ENCODE measurements at regions not wholly inside any gene's neighbourhood (a gene's known extent, or its start where the extent isn't known, plus 50 kb on each side); places are given as distances from the start of the nearest gene placed in this dataset.

- Histone ChIP-seq H3K36me3 (ENCODE audit: control insufficient read depth, insufficient read depth, low read length) (no peaks in the 10 kb centered on the region), H3K79me1 (ENCODE audit: low read depth in 1 of 2, low read length in 2 of 2) (no peaks in the 10 kb centered on the region), H2BK20ac (ENCODE audit: low read depth, low read length) (no peak overlapping the region), H4K20me1 (ENCODE audit: insufficient read depth, low read length) (no peaks in the 10 kb centered on the region), H3K14ac (replicated peaks; ENCODE audit: low read depth, low read length) (no peak overlapping the region), H3K9ac (ENCODE audit: low read depth, low read length) (no peak overlapping the region), H3K27me3 (ENCODE audit: control insufficient read depth, insufficient read depth, low read length) (no peaks in the 10 kb centered on the region; the same call in 1 of the 2 replicates), H2AK9ac (replicated peaks; ENCODE audit: low read depth, low read length, poor library complexity) (no peak overlapping the region), H4K91ac (ENCODE audit: insufficient read depth, low read depth, low read length) (no peak overlapping the region), H3K4me1 (ENCODE audit: control insufficient read depth, insufficient read depth, low read length) (no peaks in the 10 kb centered on the region), H4K5ac (ENCODE audit: low read depth, low read length) (no peak overlapping the region), H2BK5ac (ENCODE audit: low read depth, low read length, poor library complexity, severe bottlenecking) (no peak overlapping the region), H3K9me1 (ENCODE audit: insufficient read depth, low read length) (no peaks in the 10 kb centered on the region), H2AFZ (replicated peaks; ENCODE audit: low read length, poor library complexity) (no peak overlapping the region), H3K56ac (ENCODE audit: extremely low read depth, insufficient read depth, low read length) (no peak overlapping the region), H3K4me3 (ENCODE audit: insufficient read depth, low read depth, low read length) (no peak overlapping the region), H3K9me3 (ENCODE audit: control insufficient read depth, insufficient read depth, low read length) (no peaks in the 10 kb centered on the region), H2AK5ac (ENCODE audit: low read depth, low read length) (no peak overlapping the region), H3K23ac (ENCODE audit: low read depth, low read length) (no peak overlapping the region), H2BK15ac (ENCODE audit: low read depth, low read length) (no peak overlapping the region), H3K4ac (ENCODE audit: low read depth, low read length) (no peak overlapping the region), H3K27ac (ENCODE audit: insufficient read depth, low read length) (no peak overlapping the region), H2BK120ac (ENCODE audit: low read depth, low read length) (no peak overlapping the region), H4K8ac (ENCODE audit: low read depth in 2 of 2, low read length in 2 of 2) (no peak overlapping the region), H3K4me2 (ENCODE audit: low read depth, low read length) (no peak overlapping the region), H3K18ac (ENCODE audit: low read depth, low read length) (no peak overlapping the region)
- CTCF ChIA-PET, result no interaction called here
- dilution Hi-C loops (cut with HindIII; ENCODE audit: low sequenced_read_pairs, unreplicated experiment), result no loop called here
- ATAC-seq (ENCODE audit: low read depth) (no peak), DNase-seq (no peak)
- BruUV-seq (replicated peaks), result no TSS peak
- POLR2A ChIA-PET (ENCODE audit: unreplicated experiment), result no interaction called here
- intact Hi-C loops (cut with micrococcal nuclease), result loop anchor here (10.0 kb wide), 1 partner anchor 135 kb away; no protein-coding TSS in a partner anchor
- WGBS, 2 experiments (ENCODE audit: extremely low coverage in 2 of 2, insufficient read length in 1 of 2), result 0% methylated on average over 1 of the region's 4 CpGs; no CpG with 5 or more reads in 1 of the 2 experiments
- in situ Hi-C loops (cut with MboI; ENCODE audit: low sequenced_read_pairs), result no loop called here
- TF ChIP-seq BHLHE40 (IDR thresholded peaks at IDR 0.05; ENCODE audit: low read depth, low read length) (no peak), ELK1 (IDR thresholded peaks at IDR 0.05; ENCODE audit: borderline replicate concordance, low read depth, low read length) (no peak), MAZ (IDR thresholded peaks at IDR 0.05; ENCODE audit: borderline replicate concordance, low read depth, low read length) (no peak), SMC3 (IDR thresholded peaks at IDR 0.05; ENCODE audit: low read depth, low read length) (no peak), CHD1 (IDR thresholded peaks at IDR 0.05; ENCODE audit: low read depth, low read length) (no peak), CTCF (conservative IDR thresholded peaks at IDR 0.05; ENCODE audit: low read depth, low read length) (no peak), USF2 (IDR thresholded peaks at IDR 0.05; ENCODE audit: low read depth, low read length) (no peak), CEBPB (IDR thresholded peaks at IDR 0.05; ENCODE audit: low read depth, low read length) (no peak), RFX5 (IDR thresholded peaks at IDR 0.05; ENCODE audit: low read depth, low read length) (no peak), RAD21 (IDR thresholded peaks at IDR 0.05; ENCODE audit: low read length) (no peak), RCOR1 (IDR thresholded peaks at IDR 0.05; ENCODE audit: insufficient replicate concordance, low read length) (no peak), POLR2A (IDR thresholded peaks at IDR 0.05; ENCODE audit: low read depth, low read length) (no peak), NFE2L2 (IDR thresholded peaks at IDR 0.05; ENCODE audit: low read depth, low read length) (no peak)
These were observed 101.0 kb upstream of the PRMT8 start for GRCh38 chr12:3389986-3390385.

Data from IMR-90 (cell line).